Endothelial cell of umbilical vein (primary cell): ENCODE measurements at regions not wholly inside any gene's neighbourhood (a gene's known extent, or its start where the extent isn't known, plus 50 kb on each side); places are given as distances from the start of the nearest gene placed in this dataset.
"Not testable (repeated sequence)": the region's sequence is repeated elsewhere in the genome, so short reads cannot be mapped to it uniquely, and the experiment has no call there.

Experiments used
- EZH2 ChIP-seq: IDR thresholded peaks from 2 replicates; pipeline ENCODE4 v1.6.1; 2012; ENCODE audit warnings: borderline replicate concordance, low read depth, mild to moderate bottlenecking, moderate library complexity, low read length, inconsistent platforms; ENCODE audit not compliant: severe bottlenecking
- FOS ChIP-seq: IDR thresholded peaks from 2 replicates; pipeline ENCODE4 v1.6.1; 2011; ENCODE audit warnings: mild to moderate bottlenecking, low read length, moderate library complexity, borderline replicate concordance; ENCODE audit not compliant: insufficient read depth
- JUN ChIP-seq: IDR thresholded peaks from 2 replicates; pipeline ENCODE4 v1.6.1; 2011; ENCODE audit warnings: borderline replicate concordance, low read depth; ENCODE audit not compliant: insufficient read length, insufficient read depth
- POLR2A ChIP-seq: IDR thresholded peaks from 2 replicates; pipeline ENCODE4 v1.6.1; 2012; ENCODE audit warnings: low read depth, mild to moderate bottlenecking, control low read depth, low read length
- TF ChIP-seq, protein P1 (sequence below), 2 donors: IDR thresholded peaks; 1 replicate in 1 of 2; 2 replicates in 1 of 2; pipeline ENCODE4 v1.5.1; 2011; ENCODE audit warnings: low read length in 2 of 2, mild to moderate bottlenecking in 2 of 2, moderate library complexity in 2 of 2, control low read depth in 1 of 2, inconsistent platforms in 1 of 2, low read depth in 1 of 2; ENCODE audit not compliant: insufficient read depth in 1 of 2; ENCODE audit errors: extremely low read depth in 1 of 2

DNA sequence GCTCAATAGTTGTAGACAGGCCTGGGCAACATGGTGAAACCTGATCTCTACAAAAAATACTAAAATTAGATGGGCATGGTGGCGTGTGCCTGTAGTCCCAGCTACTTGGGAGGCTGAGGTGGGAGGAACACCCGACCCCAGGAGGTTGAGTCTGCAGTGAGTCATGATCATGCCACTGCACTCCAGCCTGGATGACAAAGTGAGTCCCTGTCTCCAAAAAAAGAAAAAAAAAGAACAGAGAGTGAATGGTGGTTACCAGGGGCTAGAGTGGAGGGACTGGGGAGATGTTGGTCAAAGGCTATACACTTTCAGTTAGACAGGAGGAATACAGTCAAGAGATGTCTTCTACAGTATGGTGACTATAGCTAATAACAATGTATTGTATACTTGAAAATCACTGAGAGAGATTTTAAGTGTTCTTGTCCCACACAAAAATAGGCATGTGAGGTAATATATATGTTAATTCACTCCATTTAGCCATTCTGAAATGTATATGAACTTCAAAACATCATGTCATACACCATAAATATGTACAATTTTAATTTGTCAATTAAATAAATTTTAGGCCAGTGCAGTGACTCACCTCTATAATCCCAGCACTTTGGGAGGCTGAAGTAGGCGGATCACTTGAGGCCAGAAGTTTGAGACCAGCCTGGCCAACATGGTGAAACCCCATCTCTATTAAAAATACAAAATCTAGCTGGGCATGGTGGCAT, 148.6 kb downstream of the CRLF3 start:
- TF ChIP-seq, protein P1, sequence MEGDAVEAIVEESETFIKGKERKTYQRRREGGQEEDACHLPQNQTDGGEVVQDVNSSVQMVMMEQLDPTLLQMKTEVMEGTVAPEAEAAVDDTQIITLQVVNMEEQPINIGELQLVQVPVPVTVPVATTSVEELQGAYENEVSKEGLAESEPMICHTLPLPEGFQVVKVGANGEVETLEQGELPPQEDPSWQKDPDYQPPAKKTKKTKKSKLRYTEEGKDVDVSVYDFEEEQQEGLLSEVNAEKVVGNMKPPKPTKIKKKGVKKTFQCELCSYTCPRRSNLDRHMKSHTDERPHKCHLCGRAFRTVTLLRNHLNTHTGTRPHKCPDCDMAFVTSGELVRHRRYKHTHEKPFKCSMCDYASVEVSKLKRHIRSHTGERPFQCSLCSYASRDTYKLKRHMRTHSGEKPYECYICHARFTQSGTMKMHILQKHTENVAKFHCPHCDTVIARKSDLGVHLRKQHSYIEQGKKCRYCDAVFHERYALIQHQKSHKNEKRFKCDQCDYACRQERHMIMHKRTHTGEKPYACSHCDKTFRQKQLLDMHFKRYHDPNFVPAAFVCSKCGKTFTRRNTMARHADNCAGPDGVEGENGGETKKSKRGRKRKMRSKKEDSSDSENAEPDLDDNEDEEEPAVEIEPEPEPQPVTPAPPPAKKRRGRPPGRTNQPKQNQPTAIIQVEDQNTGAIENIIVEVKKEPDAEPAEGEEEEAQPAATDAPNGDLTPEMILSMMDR (IDR thresholded peaks at IDR 0.05; ENCODE audit: extremely low read depth in 1 of 2, insufficient read depth in 1 of 2, low read depth in 1 of 2, low read length in 2 of 2): not testable (repeated sequence)
- TF ChIP-seq POLR2A, EZH2, FOS, JUN: not testable (repeated sequence)
